OCI-LY7 (cell line): ENCODE measurements at regions not wholly inside any gene's neighbourhood (a gene's known extent, or its start where the extent isn't known, plus 50 kb on each side); places are given as distances from the start of the nearest gene placed in this dataset.

ENCODE experiments used
- BruUV-seq: library from RNA; stranded (reverse); fragments of 400-500 nt; replicated peaks from 2 replicates; lab custom pipeline; 2021; lab: Mats Ljungman, UMichigan
- CTCF ChIA-PET: fragments of 300-600 bp; sonication (Branson Sonifier 250); formaldehyde crosslinking; loops from one replicate; lab custom pipeline; 2022; ENCODE audit warnings: antibody characterized with exemption; ENCODE audit not compliant: unreplicated experiment; lab: Charles Lee
- POLR2A ChIA-PET: fragments of 300-600 bp; sonication (Branson Sonifier 250); formaldehyde crosslinking; loops from one replicate; lab custom pipeline; 2022; ENCODE audit warnings: antibody characterized with exemption; lab: Charles Lee
- DNase-seq: peaks from one replicate; pipeline ENCODE4 v3.0.0-alpha.2; 2015; ENCODE audit warnings: low spot score
- H2AFZ ChIP-seq: fragments of 200-600 bp; sonication (generic), shearing (Covaris generic); 2 replicates; pipeline ENCODE4 v1.6.1; 2014; ENCODE audit warnings: mild to moderate bottlenecking, antibody characterized with exemption, low read length, moderate library complexity
- H3K27ac ChIP-seq: fragments of 200-600 bp; sonication (generic); 2 replicates; pipeline ENCODE4 v1.5.1; 2014; ENCODE audit warnings: mixed run types, low read depth, mild to moderate bottlenecking, moderate library complexity, low read length, inconsistent platforms; ENCODE audit not compliant: poor library complexity, severe bottlenecking
- H3K36me3 ChIP-seq: fragments of 200-600 bp; sonication (generic); 2 replicates; pipeline ENCODE4 v1.6.1; 2014; ENCODE audit warnings: mild to moderate bottlenecking, antibody characterized with exemption, low read length, moderate library complexity, mixed read lengths; ENCODE audit not compliant: insufficient read depth
- H3K4me1 ChIP-seq: fragments of 200-600 bp; sonication (generic); 2 replicates; pipeline ENCODE4 v1.5.1; 2014; ENCODE audit warnings: mild to moderate bottlenecking, low read length; ENCODE audit not compliant: insufficient read depth, poor library complexity, severe bottlenecking
- H3K4me2 ChIP-seq: fragments of 200-600 bp; sonication (generic); 2 replicates; pipeline ENCODE4 v1.6.1; 2014; ENCODE audit warnings: mild to moderate bottlenecking, low read length
- H3K4me3 ChIP-seq: fragments of 200-600 bp; sonication (generic); 2 replicates; pipeline ENCODE4 v1.5.1; 2014; ENCODE audit warnings: mild to moderate bottlenecking, low read depth, low read length; ENCODE audit not compliant: poor library complexity, severe bottlenecking
- H3K79me2 ChIP-seq: fragments of 200-600 bp; sonication (generic); 2 replicates; pipeline ENCODE4 v1.6.1; 2016; ENCODE audit warnings: low read depth, mild to moderate bottlenecking, low read length, moderate library complexity, mixed read lengths; ENCODE audit not compliant: insufficient read depth
- H3K9me2 ChIP-seq: fragments of 200-600 bp; sonication (generic); 2 replicates; pipeline ENCODE4 v1.6.1; 2016; ENCODE audit warnings: mild to moderate bottlenecking, low read length, mixed read lengths; ENCODE audit not compliant: insufficient read depth
- H3K9me3 ChIP-seq: fragments of 200-600 bp; sonication (generic); 2 replicates; pipeline ENCODE4 v1.6.1; 2014; ENCODE audit warnings: mild to moderate bottlenecking, mixed run types, low read length, mixed read lengths
- H4K20me1 ChIP-seq: fragments of 200-600 bp; sonication (generic); 2 replicates; pipeline ENCODE4 v1.6.1; 2014; ENCODE audit warnings: mild to moderate bottlenecking, antibody characterized with exemption, low read length, moderate library complexity, mixed read lengths; ENCODE audit not compliant: insufficient read depth
- EZH2phosphoT487 ChIP-seq: fragments of 200-600 bp; sonication (generic); IDR thresholded peaks from 2 replicates; pipeline ENCODE4 v1.6.1; 2018; ENCODE audit warnings: low read depth, borderline replicate concordance, mild to moderate bottlenecking, mixed run types, antibody characterized with exemption, low read length, moderate library complexity, mixed read lengths
- intact Hi-C: fragments of 100-400 bp; cut with micrococcal nuclease; formaldehyde crosslinking; loops from one replicate; pipeline ENCODE4 v1.10.0; 2022; ENCODE audit not compliant: unreplicated experiment
- TF ChIP-seq, protein P1 (sequence below): fragments of 200-600 bp; sonication (generic); conservative IDR thresholded peaks from 2 replicates; pipeline ENCODE4 v1.5.1; 2014; ENCODE audit warnings: mild to moderate bottlenecking, antibody characterized with exemption, low read length, moderate library complexity, mixed read lengths

DNA sequence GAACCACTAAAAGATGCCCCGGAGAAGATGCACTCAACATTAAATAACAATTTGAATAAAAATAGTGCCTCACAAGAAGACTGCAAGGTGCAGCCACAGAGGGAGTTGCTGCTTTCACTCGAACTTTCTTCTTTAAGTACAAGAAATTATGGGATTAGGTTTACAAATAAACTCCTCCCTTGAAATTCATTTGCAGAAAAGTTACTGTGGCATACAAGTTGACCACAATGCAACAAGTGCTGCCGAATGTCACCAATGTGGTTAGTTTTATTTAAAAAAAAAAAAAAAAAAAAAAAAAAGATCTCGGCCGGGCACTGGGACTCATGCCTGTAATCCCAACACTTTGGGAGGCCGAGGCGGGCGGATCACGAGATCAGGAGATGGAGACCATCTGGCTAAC, 76.8 kb upstream of the RAB4A start:
- no peak overlapping the region for H3K4me2 ChIP-seq
- ChIA-PET CTCF (no interaction called here), POLR2A (no interaction called here)
- H3K27ac ChIP-seq = no peak overlapping the region
- H4K20me1 ChIP-seq = no peaks in the 10 kb centered on the region
- H3K4me1 ChIP-seq = no peaks in the 10 kb centered on the region
- no peak overlapping the region for H2AFZ ChIP-seq
- no TSS peak for BruUV-seq
- no peaks in the 10 kb centered on the region for H3K9me2 ChIP-seq
- no peaks in the 10 kb centered on the region for H3K9me3 ChIP-seq
- H3K79me2 ChIP-seq = no peaks in the 10 kb centered on the region
- intact Hi-C loops = no loop called here
- no peak overlapping the region for H3K4me3 ChIP-seq
- no peaks in the 10 kb centered on the region for H3K36me3 ChIP-seq
- no peak for DNase-seq
- no peak for TF ChIP-seq EZH2phosphoT487
- TF ChIP-seq, protein P1, sequence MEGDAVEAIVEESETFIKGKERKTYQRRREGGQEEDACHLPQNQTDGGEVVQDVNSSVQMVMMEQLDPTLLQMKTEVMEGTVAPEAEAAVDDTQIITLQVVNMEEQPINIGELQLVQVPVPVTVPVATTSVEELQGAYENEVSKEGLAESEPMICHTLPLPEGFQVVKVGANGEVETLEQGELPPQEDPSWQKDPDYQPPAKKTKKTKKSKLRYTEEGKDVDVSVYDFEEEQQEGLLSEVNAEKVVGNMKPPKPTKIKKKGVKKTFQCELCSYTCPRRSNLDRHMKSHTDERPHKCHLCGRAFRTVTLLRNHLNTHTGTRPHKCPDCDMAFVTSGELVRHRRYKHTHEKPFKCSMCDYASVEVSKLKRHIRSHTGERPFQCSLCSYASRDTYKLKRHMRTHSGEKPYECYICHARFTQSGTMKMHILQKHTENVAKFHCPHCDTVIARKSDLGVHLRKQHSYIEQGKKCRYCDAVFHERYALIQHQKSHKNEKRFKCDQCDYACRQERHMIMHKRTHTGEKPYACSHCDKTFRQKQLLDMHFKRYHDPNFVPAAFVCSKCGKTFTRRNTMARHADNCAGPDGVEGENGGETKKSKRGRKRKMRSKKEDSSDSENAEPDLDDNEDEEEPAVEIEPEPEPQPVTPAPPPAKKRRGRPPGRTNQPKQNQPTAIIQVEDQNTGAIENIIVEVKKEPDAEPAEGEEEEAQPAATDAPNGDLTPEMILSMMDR = no peak

DNA sequence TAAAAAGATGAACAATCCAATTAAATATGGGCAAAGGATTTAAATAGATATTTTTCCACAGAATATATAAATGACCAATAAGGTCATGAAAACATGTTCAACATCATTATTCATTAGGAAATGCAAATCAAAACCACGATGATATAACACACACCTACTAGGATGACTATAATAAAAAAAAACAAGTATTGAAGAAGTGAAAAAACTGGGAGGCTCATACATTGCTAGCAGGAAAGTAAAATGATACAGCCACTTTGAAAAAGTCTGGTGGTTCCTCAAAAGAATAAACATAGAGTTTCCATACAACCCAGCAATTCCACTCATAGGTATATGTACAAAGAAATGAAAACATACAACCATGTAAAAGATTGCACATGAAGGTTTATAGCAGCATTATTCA, 75.7 kb upstream of the RAB4A start:
- Histone ChIP-seq H3K4me2 (no peak overlapping the region), H3K4me3 (no peak overlapping the region), H3K9me2 (no peaks in the 10 kb centered on the region), H3K36me3 (no peaks in the 10 kb centered on the region), H3K79me2 (no peaks in the 10 kb centered on the region), H3K4me1 (no peaks in the 10 kb centered on the region), H3K27ac (no peak overlapping the region), H4K20me1 (no peaks in the 10 kb centered on the region), H3K9me3 (no peaks in the 10 kb centered on the region), H2AFZ (no peak overlapping the region)
- TF ChIP-seq EZH2phosphoT487 = no peak
- TF ChIP-seq, protein P1 = no peak
- no TSS peak for BruUV-seq
- ChIA-PET POLR2A (no interaction called here), CTCF (no interaction called here)
- DNase-seq = no peak
- intact Hi-C loops = no loop called here

DNA sequence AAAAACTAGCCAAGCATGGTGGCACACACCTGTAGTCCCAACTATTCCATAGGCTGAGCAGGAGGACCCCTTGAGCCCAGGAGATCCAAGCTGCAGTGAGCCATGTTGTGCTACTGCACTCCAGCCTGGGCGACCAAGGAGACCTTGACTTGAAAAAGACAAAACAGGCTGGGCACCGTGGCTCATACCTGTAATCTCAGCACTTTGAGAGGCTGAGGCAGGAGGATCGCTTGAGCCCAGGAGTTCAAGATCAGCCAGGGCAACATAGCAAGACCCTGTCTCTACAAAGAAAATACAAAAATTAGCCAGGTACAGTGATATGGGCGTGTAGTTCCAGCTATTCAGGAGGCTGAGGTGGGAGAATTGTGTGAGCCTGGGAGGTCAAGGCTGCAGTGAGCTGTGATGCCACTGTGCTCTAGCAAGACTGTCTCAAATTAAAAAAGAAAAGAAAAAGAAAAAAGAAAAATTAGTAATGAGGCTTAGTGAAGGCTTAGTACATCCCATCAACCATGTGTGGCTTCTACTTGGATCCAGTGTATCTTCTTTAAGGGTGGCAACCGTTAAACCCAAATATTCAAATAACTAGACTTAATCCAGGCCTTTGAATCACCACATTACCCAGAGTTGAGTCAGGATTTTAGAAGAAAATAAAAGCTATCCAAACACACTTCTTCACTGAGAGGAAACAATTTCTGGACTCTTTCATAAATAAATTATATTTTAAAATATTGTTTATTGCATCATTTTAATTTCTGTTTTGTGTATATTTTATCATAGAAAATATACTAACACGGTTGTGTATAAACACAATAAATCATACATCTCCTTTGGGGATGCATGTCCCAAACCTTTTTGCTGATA, 74.3 kb upstream of the RAB4A start:
- Histone ChIP-seq H3K27ac (no peak overlapping the region), H3K9me3 (no peaks in the 10 kb centered on the region), H3K79me2 (no peaks in the 10 kb centered on the region), H2AFZ (no peak overlapping the region), H3K4me3 (no peak overlapping the region), H4K20me1 (no peaks in the 10 kb centered on the region), H3K4me2 (no peak overlapping the region), H3K4me1 (no peaks in the 10 kb centered on the region), H3K36me3 (no peaks in the 10 kb centered on the region), H3K9me2 (no peaks in the 10 kb centered on the region)
- BruUV-seq = no TSS peak
- no peak for DNase-seq
- CTCF ChIA-PET = no interaction called here
- intact Hi-C loops = no loop called here
- TF ChIP-seq, protein P1 = no peak
- POLR2A ChIA-PET = no interaction called here
